Neural progenitor cell (in vitro differentiated cells): ENCODE measurements at regions not wholly inside any gene's neighbourhood (a gene's known extent, or its start where the extent isn't known, plus 50 kb on each side); places are given as distances from the start of the nearest gene placed in this dataset. TPM values are rescaled to one million over a fixed set of nuclear protein-coding genes. Genes with fewer than 3 reads are reported as not detected.

Experiments used
- small RNA-seq: library from RNA; depleted of rRNA; stranded (forward); fragments of <200 nt; gene quantifications from one replicate; pipeline ENCODE3, GENCODE V24; 2015

Small RNA genes in the stretch of these regions (small RNA-seq; reads per million reads assigned to genes)
- gene AL117339.3 (not detected), gene RNU6-1118P (not detected)
